NCI-H2081 treated with DMSO at 0.1 percent for 48 hours (cell line): ENCODE measurements at regions not wholly inside any gene's neighbourhood (a gene's known extent, or its start where the extent isn't known, plus 50 kb on each side); places are given as distances from the start of the nearest gene placed in this dataset.
"Not testable (repeated sequence)": the region's sequence is repeated elsewhere in the genome, so short reads cannot be mapped to it uniquely, and the experiment has no call there.

Experiments
- DNase-seq: peaks from one replicate; lab custom pipeline; 2025; lab: John Stamatoyannopoulos, UW

GRCh38 chr3:125645616-125646015 lies 50.3 kb upstream of the OSBPL11 start:
- DNase-seq: no peak

GRCh38 chr3:125646581-125646980 lies 51.3 kb upstream of the OSBPL11 start:
- DNase-seq: no peak

GRCh38 chr3:125647318-125648014 lies 52.2 kb upstream of the OSBPL11 start:
- DNase-seq: no peak

- no peak for DNase-seq
Observed at GRCh38 chr3:125651244-125651643, 55.9 kb upstream of the OSBPL11 start.

GRCh38 chr3:125652349-125652748 lies 57.1 kb upstream of the OSBPL11 start:
- DNase-seq: no peak

- DNase-seq: no peak
Observed at GRCh38 chr3:125654526-125654925, 59.2 kb upstream of the OSBPL11 start.

- DNase-seq: no peak
Observed at GRCh38 chr3:125662675-125663074, 67.4 kb upstream of the OSBPL11 start.

- DNase-seq: no peak
Observed at GRCh38 chr3:125670352-125670751, 75.1 kb upstream of the OSBPL11 start.

GRCh38 chr3:125670945-125671344 lies 75.6 kb upstream of the OSBPL11 start:
- no peak for DNase-seq

GRCh38 chr3:125671461-125672243 lies 76.4 kb upstream of the OSBPL11 start:
- DNase-seq: no peak

- no peak for DNase-seq
Observed at GRCh38 chr3:125675791-125676190, 80.5 kb upstream of the OSBPL11 start.

GRCh38 chr3:125679258-125679657 lies 84.0 kb upstream of the OSBPL11 start:
- no peak for DNase-seq

GRCh38 chr3:125681146-125681545 lies 85.8 kb upstream of the OSBPL11 start:
- DNase-seq: no peak

- not testable (repeated sequence) for DNase-seq
Observed at GRCh38 chr3:125681906-125682305, 86.6 kb upstream of the OSBPL11 start.

GRCh38 chr3:125682610-125683009 lies 87.3 kb upstream of the OSBPL11 start:
- DNase-seq: not testable (repeated sequence)

GRCh38 chr3:125683067-125683829 lies 88.0 kb upstream of the OSBPL11 start:
- DNase-seq: no peak

- DNase-seq: no peak
Observed at GRCh38 chr3:125684199-125684598, 88.9 kb upstream of the OSBPL11 start.

GRCh38 chr3:125685741-125686140 lies 90.4 kb upstream of the OSBPL11 start:
- DNase-seq: not testable (repeated sequence)

- no peak for DNase-seq
Observed at GRCh38 chr3:125692361-125692760, 97.1 kb upstream of the OSBPL11 start.

- DNase-seq: no peak
Observed at GRCh38 chr3:125693887-125694286, 98.6 kb upstream of the OSBPL11 start.

GRCh38 chr3:125694761-125695294 lies 99.5 kb upstream of the OSBPL11 start:
- no peak for DNase-seq

- DNase-seq: no peak
Observed at GRCh38 chr3:125695688-125696087, 100.4 kb upstream of the OSBPL11 start.
